ENCODE measurements at regions not wholly inside any gene's neighbourhood (a gene's known extent, or its start where the extent isn't known, plus 50 kb on each side); places are given as distances from the start of the nearest gene placed in this dataset.
A peak's percentile ranks its signal among the peaks of the same experiment; 100 is the strongest.
"Not testable (repeated sequence)": the region's sequence is repeated elsewhere in the genome, so short reads cannot be mapped to it uniquely, and the experiment has no call there.

- DNase-seq = no peak
- Histone ChIP-seq H3K9me3 (replicated peaks in 1 of 3) (no peaks in the 10 kb centered on the region), H3K4me3 (no peak overlapping the region), H3K36me3 (replicated peaks in 1 of 2) (no peaks in the 10 kb centered on the region), H3K27ac (no peak overlapping the region), H3K27me3 (no peaks in the 10 kb centered on the region), H3K4me1 (replicated peaks in 1 of 2) (no peaks in the 10 kb centered on the region)
- 81 to 88% (median 86%) methylated on average over 20 to 38 of the region's 38 CpGs for whole genome bisulfite sequencing, 4 donors
- intact Hi-C loops (cut with DNase I) = no loop called here
- TF ChIP-seq POLR2A (IDR thresholded peaks at IDR 0.05) (no peak), CTCF (IDR thresholded peaks at IDR 0.05) (no peak)
Measured at GRCh38 chr20:30513050-30513628, 744.3 kb upstream of the DEFB115 start.

- intact Hi-C loops (cut with DNase I); H3K9me3 ChIP-seq (replicated peaks in 1 of 3); H3K27me3 ChIP-seq; H3K4me3 ChIP-seq; H3K36me3 ChIP-seq (replicated peaks in 1 of 2); H3K27ac ChIP-seq; DNase-seq; H3K4me1 ChIP-seq (replicated peaks in 1 of 2): not testable (repeated sequence)
- 79 to 95% (median 92%) methylated on average over 13 of the region's 13 CpGs for WGBS, 4 donors
Measured at GRCh38 chr20:30515915-30516314, 741.5 kb upstream of the DEFB115 start.

GRCh38 chr20:30518906-30519305 lies 738.6 kb upstream of the DEFB115 start:
- 82 to 86% (median 84%) methylated on average over 10 of the region's 10 CpGs for WGBS, 4 donors
- intact Hi-C loops (cut with DNase I) = not testable (repeated sequence)

GRCh38 chr20:30521686-30522415 lies 735.6 kb upstream of the DEFB115 start:
- WGBS, 4 donors = 80 to 86% (median 82%) methylated on average over 15 of the region's 15 CpGs
- H3K27ac ChIP-seq; H3K27me3 ChIP-seq; intact Hi-C loops (cut with DNase I); H3K4me3 ChIP-seq; DNase-seq; H3K36me3 ChIP-seq (replicated peaks in 1 of 2); H3K4me1 ChIP-seq (replicated peaks in 1 of 2); H3K9me3 ChIP-seq (replicated peaks in 1 of 3): not testable (repeated sequence)

More at GRCh38 chr20:30518906-30519305, 738.6 kb upstream of the DEFB115 start:
- not testable (repeated sequence) for H3K4me1 ChIP-seq (replicated peaks in 1 of 2); H3K4me3 ChIP-seq; H3K36me3 ChIP-seq (replicated peaks in 1 of 2); H3K27ac ChIP-seq; H3K27me3 ChIP-seq; DNase-seq; H3K9me3 ChIP-seq (replicated peaks in 1 of 3)

GRCh38 chr20:30524155-30524554 lies 733.3 kb upstream of the DEFB115 start:
- intact Hi-C loops (cut with DNase I); H3K4me3 ChIP-seq; DNase-seq; H3K27me3 ChIP-seq; H3K27ac ChIP-seq; H3K9me3 ChIP-seq (replicated peaks in 1 of 3); H3K4me1 ChIP-seq (replicated peaks in 1 of 2); H3K36me3 ChIP-seq (replicated peaks in 1 of 2): not testable (repeated sequence)
- WGBS, 4 donors = 79 to 87% (median 84%) methylated on average over 4 of the region's 4 CpGs

GRCh38 chr20:30524761-30525160 lies 732.7 kb upstream of the DEFB115 start:
- H3K27ac ChIP-seq; H3K9me3 ChIP-seq (replicated peaks in 1 of 3); H3K27me3 ChIP-seq; H3K36me3 ChIP-seq (replicated peaks in 1 of 2); H3K4me1 ChIP-seq (replicated peaks in 1 of 2); intact Hi-C loops (cut with DNase I); H3K4me3 ChIP-seq; DNase-seq: not testable (repeated sequence)
- 40 to 58% (median 48%) methylated on average over 2 of the region's 2 CpGs for WGBS, 4 donors

- H3K4me1 ChIP-seq (replicated peaks in 1 of 2); H3K9me3 ChIP-seq (replicated peaks in 1 of 3); H3K27ac ChIP-seq; intact Hi-C loops (cut with DNase I); DNase-seq; H3K4me3 ChIP-seq; H3K27me3 ChIP-seq; H3K36me3 ChIP-seq (replicated peaks in 1 of 2): not testable (repeated sequence)
Measured at GRCh38 chr20:30533653-30534052, 723.8 kb upstream of the DEFB115 start.

GRCh38 chr20:30537459-30537858 lies 720.0 kb upstream of the DEFB115 start:
- H3K27ac ChIP-seq; H3K4me3 ChIP-seq; H3K4me1 ChIP-seq (replicated peaks in 1 of 2); H3K36me3 ChIP-seq (replicated peaks in 1 of 2); H3K9me3 ChIP-seq (replicated peaks in 1 of 3); intact Hi-C loops (cut with DNase I); H3K27me3 ChIP-seq: not testable (repeated sequence)
- DNase-seq = peak in 5 of 7 donors; percentile 32 to 80 (median 35)
- 14 to 37% (median 29%) methylated on average over 16 to 20 of the region's 20 CpGs for WGBS, 4 donors

- WGBS, 4 donors = 44 to 63% (median 54%) methylated on average over 3 to 4 of the region's 4 CpGs
Measured at GRCh38 chr20:30540330-30541069, 717.0 kb upstream of the DEFB115 start.

GRCh38 chr20:30551236-30551635 lies 706.2 kb upstream of the DEFB115 start:
- H3K4me3 ChIP-seq; intact Hi-C loops (cut with DNase I); DNase-seq; H3K9me3 ChIP-seq (replicated peaks in 1 of 3); H3K27me3 ChIP-seq; H3K4me1 ChIP-seq (replicated peaks in 1 of 2); H3K27ac ChIP-seq; H3K36me3 ChIP-seq (replicated peaks in 1 of 2): not testable (repeated sequence)
- 38 to 62% (median 47%) methylated on average over 3 to 4 of the region's 4 CpGs for WGBS, 4 donors

More at GRCh38 chr20:30540330-30541069, 717.0 kb upstream of the DEFB115 start:
- H3K36me3 ChIP-seq (replicated peaks in 1 of 2); intact Hi-C loops (cut with DNase I); H3K9me3 ChIP-seq (replicated peaks in 1 of 3); H3K4me3 ChIP-seq; DNase-seq; H3K4me1 ChIP-seq (replicated peaks in 1 of 2); H3K27me3 ChIP-seq; H3K27ac ChIP-seq: not testable (repeated sequence)

Measured in adrenal gland (tissue), 9 donors.